H1 (cell line): ENCODE measurements at regions not wholly inside any gene's neighbourhood (a gene's known extent, or its start where the extent isn't known, plus 50 kb on each side); places are given as distances from the start of the nearest gene placed in this dataset.

Source experiments
- CTCF ChIA-PET: fragments of 300-600 bp; sonication (Branson Sonifier 250); formaldehyde crosslinking; loops from one replicate; lab custom pipeline; 2021; ENCODE audit not compliant: partially characterized antibody; lab: Charles Lee
- POLR2A ChIA-PET: fragments of 300-600 bp; sonication (Branson Sonifier 250); formaldehyde crosslinking; loops from one replicate; lab custom pipeline; 2021; ENCODE audit warnings: inconsistent platforms; ENCODE audit not compliant: partially characterized antibody; lab: Charles Lee
- DNase-seq, 2 experiments: peaks; one replicate each; pipeline versions ENCODE4 v3.0.0 to v3.0.0-alpha.2; 2010 to 2022; ENCODE audit warnings: low spot score in 2 of 2, low read depth in 1 of 2, mixed read lengths in 1 of 2
- FAIRE-seq: peaks from 2 replicates; lab custom pipeline; 2011; peaks lifted over from hg19 to GRCh38; lab: Jason Lieb, UNC
- H2AFZ ChIP-seq: 2 replicates; pipeline ENCODE4 v1.8.1; 2012; ENCODE audit warnings: low read length, inconsistent platforms
- H2AK5ac ChIP-seq: 2 replicates; pipeline ENCODE4 v1.6.1; 2013; ENCODE audit warnings: low read depth, low read length
- H2BK120ac ChIP-seq: replicated peaks from 2 replicates; pipeline ENCODE3; 2013; ENCODE audit warnings: low read depth, low read length, inconsistent platforms
- H2BK12ac ChIP-seq: 2 replicates; pipeline ENCODE4 v1.6.1; 2013; ENCODE audit warnings: low read depth, low read length
- H2BK15ac ChIP-seq: 2 replicates; pipeline ENCODE4 v1.6.1; 2013; ENCODE audit warnings: low read length
- H2BK20ac ChIP-seq: 2 replicates; pipeline ENCODE4 v1.6.1; 2013; ENCODE audit warnings: low read length
- H2BK5ac ChIP-seq: 2 replicates; pipeline ENCODE4 v1.6.1; 2013; ENCODE audit warnings: low read depth, low read length
- H3K14ac ChIP-seq: 2 replicates; pipeline ENCODE4 v1.6.1; 2013; ENCODE audit warnings: inconsistent platforms; ENCODE audit not compliant: insufficient read length
- H3K18ac ChIP-seq: 2 replicates; pipeline ENCODE4 v1.6.1; 2013; ENCODE audit warnings: low read length; ENCODE audit errors: extremely low read depth
- H3K23ac ChIP-seq: 2 replicates; pipeline ENCODE4 v1.6.1; 2013; ENCODE audit warnings: inconsistent platforms; ENCODE audit not compliant: insufficient read length
- H3K23me2 ChIP-seq: 2 replicates; pipeline ENCODE4 v1.6.1; 2013; ENCODE audit warnings: low read depth, low read length
- H3K27ac ChIP-seq: 2 replicates; pipeline ENCODE4 v1.6.1; 2011; ENCODE audit warnings: low read depth, low read length, inconsistent platforms
- H3K27me3 ChIP-seq, 4 experiments: replicated peaks in 1 of 4; 1 replicate in 1 of 4; 2 replicates in 3 of 4; pipeline versions ENCODE4 v1.6.1 to v1.8.1; 2011 to 2013; ENCODE audit warnings: low read length in 3 of 4, mild to moderate bottlenecking in 3 of 4, inconsistent platforms in 2 of 4, mixed read lengths in 2 of 4, moderate library complexity in 1 of 4; ENCODE audit not compliant: control insufficient read depth in 3 of 4, insufficient read depth in 3 of 4; ENCODE audit errors: extremely low read depth in 1 of 4
- H3K36me3 ChIP-seq, 4 experiments: 2 replicates each; pipeline versions ENCODE4 v1.6.1 to v1.8.1; 2011 to 2013; ENCODE audit warnings: mild to moderate bottlenecking in 4 of 4, low read length in 3 of 4, moderate library complexity in 2 of 4, control low read depth in 1 of 4, inconsistent platforms in 1 of 4; ENCODE audit not compliant: insufficient read depth in 4 of 4, control insufficient read depth in 2 of 4
- H3K4ac ChIP-seq: replicated peaks from 2 replicates; pipeline ENCODE3; 2013; ENCODE audit warnings: low read length, low read depth, mixed read lengths, inconsistent platforms; ENCODE audit not compliant: insufficient read length
- H3K4me1 ChIP-seq, 4 experiments: replicated peaks in 1 of 4; 1 replicate in 1 of 4; 2 replicates in 3 of 4; pipeline versions ENCODE4 v1.6.1 to v1.8.1; 2011 to 2013; ENCODE audit warnings: low read length in 3 of 4, inconsistent platforms in 2 of 4, mixed read lengths in 1 of 4; ENCODE audit not compliant: insufficient read depth in 4 of 4, control insufficient read depth in 3 of 4
- H3K4me2 ChIP-seq, 2 experiments: 2 replicates each; pipeline versions ENCODE4 v1.6.1 to v1.8.1; 2011 to 2013; ENCODE audit warnings: low read depth in 2 of 2, low read length in 2 of 2, control low read depth in 1 of 2, inconsistent platforms in 1 of 2, mild to moderate bottlenecking in 1 of 2; ENCODE audit not compliant: insufficient read depth in 1 of 2
- H3K4me3 ChIP-seq, 4 experiments: fragments of 200-600, 300-600 bp in 1 of 4; sonication (generic), shearing (Covaris generic), sonication (Bioruptor Twin) in 1 of 4; 2 replicates each; pipeline versions ENCODE4 v1.5.1 to v1.8.1; 2011 to 2016; ENCODE audit warnings: low read length in 4 of 4, low read depth in 3 of 4, control low read depth in 2 of 4, inconsistent platforms in 2 of 4, mild to moderate bottlenecking in 2 of 4, mixed read lengths in 1 of 4, moderate library complexity in 1 of 4; ENCODE audit not compliant: insufficient read depth in 2 of 4; ENCODE audit errors: extremely low read depth in 1 of 4
- H3K56ac ChIP-seq: replicated peaks from 2 replicates; pipeline ENCODE3; 2013; ENCODE audit warnings: low read depth, mild to moderate bottlenecking, mixed read lengths, low read length, inconsistent platforms; ENCODE audit not compliant: insufficient read length
- H3K79me1 ChIP-seq: 2 replicates; pipeline ENCODE4 v1.6.1; 2013; ENCODE audit warnings: low read depth, low read length, control low read depth
- H3K79me2 ChIP-seq, 2 experiments: 2 replicates each; pipeline versions ENCODE4 v1.6.1 to v1.8.1; 2012 to 2013; ENCODE audit warnings: low read length in 2 of 2, mild to moderate bottlenecking in 2 of 2, inconsistent platforms in 1 of 2; ENCODE audit not compliant: insufficient read depth in 2 of 2, control insufficient read depth in 1 of 2
- H3K9ac ChIP-seq, 4 experiments: replicated peaks in 1 of 4; 1 replicate in 1 of 4; 2 replicates in 3 of 4; pipeline versions ENCODE4 v1.6.1 to v1.8.1; 2011 to 2013; ENCODE audit warnings: low read depth in 3 of 4, low read length in 3 of 4, control low read depth in 2 of 4, mild to moderate bottlenecking in 2 of 4, moderate library complexity in 2 of 4, inconsistent platforms in 1 of 4; ENCODE audit errors: extremely low read depth in 1 of 4
- H3K9me3 ChIP-seq, 2 experiments: 2 replicates each; pipeline versions ENCODE4 v1.6.1 to v1.8.1; 2012 to 2013; ENCODE audit warnings: mild to moderate bottlenecking in 2 of 2, moderate library complexity in 2 of 2, control low read depth in 1 of 2, inconsistent platforms in 1 of 2, low read depth in 1 of 2, low read length in 1 of 2, mixed read lengths in 1 of 2; ENCODE audit not compliant: insufficient read depth in 2 of 2
- H4K20me1 ChIP-seq, 2 experiments: replicated peaks in 1 of 2; 2 replicates each; pipeline versions ENCODE3 to v1.8.1; 2011 to 2013; ENCODE audit warnings: inconsistent platforms in 2 of 2, low read length in 2 of 2, mild to moderate bottlenecking in 1 of 2; ENCODE audit not compliant: insufficient read depth in 2 of 2, control insufficient read depth in 1 of 2
- H4K5ac ChIP-seq: 2 replicates; pipeline ENCODE4 v1.6.1; 2013; ENCODE audit warnings: low read length, low read depth, mixed read lengths, inconsistent platforms; ENCODE audit not compliant: insufficient read length
- H4K8ac ChIP-seq: 2 replicates; pipeline ENCODE4 v1.8.0; 2013; ENCODE audit warnings: mild to moderate bottlenecking, moderate library complexity, low read length, inconsistent platforms; ENCODE audit not compliant: insufficient read depth; ENCODE audit errors: extremely low read depth
- H4K91ac ChIP-seq: replicated peaks from 2 replicates; pipeline ENCODE3; 2013; ENCODE audit warnings: low read length, mixed read lengths, inconsistent platforms; ENCODE audit not compliant: insufficient read length
- ATF3 ChIP-seq: IDR thresholded peaks from 2 replicates; pipeline ENCODE4 v1.6.1; 2011; ENCODE audit warnings: low read depth, mild to moderate bottlenecking, low read length; ENCODE audit not compliant: insufficient read depth
- CTBP2 ChIP-seq: IDR thresholded peaks from 2 replicates; pipeline ENCODE4 v1.7.0; 2011; ENCODE audit warnings: borderline replicate concordance, mild to moderate bottlenecking, moderate library complexity, mixed read lengths, low read length; ENCODE audit not compliant: insufficient read depth, insufficient read length
- EZH2 ChIP-seq: fragments of 200-600 bp; sonication (generic); IDR thresholded peaks from 2 replicates; pipeline ENCODE4 v1.7.1; 2012; ENCODE audit warnings: low read depth, mild to moderate bottlenecking, moderate library complexity, low read length, inconsistent platforms; ENCODE audit not compliant: severe bottlenecking
- HDAC2 ChIP-seq, 2 experiments: fragments of 300-600 bp in 1 of 2; sonication (generic) in 1 of 2; IDR thresholded peaks; 2 replicates each; pipeline ENCODE4 v1.6.1; 2011 to 2012; ENCODE audit warnings: low read depth in 2 of 2, low read length in 2 of 2, mild to moderate bottlenecking in 2 of 2, moderate library complexity in 2 of 2, borderline replicate concordance in 1 of 2, inconsistent platforms in 1 of 2
- RXRA ChIP-seq: IDR thresholded peaks from 2 replicates; pipeline ENCODE4 v1.6.1; 2011; ENCODE audit warnings: low read depth, mild to moderate bottlenecking, low read length, moderate library complexity; ENCODE audit not compliant: insufficient read depth
- SIN3A ChIP-seq, 2 experiments: IDR thresholded peaks in 1 of 2; conservative IDR thresholded peaks in 1 of 2; 2 replicates each; pipeline ENCODE4 v1.6.1; 2011 to 2012; ENCODE audit warnings: low read length in 2 of 2, improper control_type of control experiment in 1 of 2, low read depth in 1 of 2, mild to moderate bottlenecking in 1 of 2
- SP1 ChIP-seq: IDR thresholded peaks from 2 replicates; pipeline ENCODE4 v1.6.1; 2011; ENCODE audit warnings: low read depth, low read length
- TAF7 ChIP-seq: optimal IDR thresholded peaks from 2 replicates; pipeline ENCODE3; 2011; ENCODE audit warnings: low read depth, mild to moderate bottlenecking, inconsistent platforms, low read length, moderate library complexity, borderline replicate concordance
- TBP ChIP-seq: IDR thresholded peaks from 2 replicates; pipeline ENCODE4 v1.6.1; 2011; ENCODE audit warnings: low read depth, low read length, improper control_type of control experiment
- WGBS, 2 experiments: shearing (Covaris generic) in 1 of 2; methylation state at CpG; one replicate each; pipeline versions ENCODE4 v1.1.6 to v1.1.7; 2013 to 2015; ENCODE audit warnings: low lambda C conversion rate in 2 of 2, mixed read lengths in 2 of 2, inconsistent platforms in 1 of 2, low coverage in 1 of 2, missing lambda C conversion rate in 1 of 2; ENCODE audit not compliant: insufficient replicate concordance in 2 of 2, insufficient coverage in 1 of 2, insufficient read length in 1 of 2; ENCODE audit errors: extremely low coverage in 1 of 2, missing lambda C conversion rate in 1 of 2; 5-methylcytosine and 5-hydroxymethylcytosine counted together

DNA sequence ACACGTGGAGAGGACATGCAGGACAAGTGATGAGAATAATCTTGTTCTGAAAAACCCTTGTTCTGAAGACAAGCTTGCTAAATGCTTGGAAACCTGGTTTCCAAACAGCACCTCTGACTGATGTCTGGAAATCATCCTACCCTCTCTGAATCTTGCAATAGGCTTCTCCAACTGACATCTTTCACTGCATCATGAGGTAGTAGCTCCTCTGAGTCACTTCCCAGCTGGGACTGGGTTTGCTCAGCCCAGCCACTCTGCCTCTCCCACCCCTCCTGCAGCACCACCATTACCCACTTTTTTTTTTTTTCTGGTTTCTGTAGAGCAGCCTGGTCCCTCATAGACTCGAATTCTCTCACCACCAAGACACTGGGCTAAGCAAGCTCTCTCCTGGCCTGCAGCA lies 919.8 kb downstream of the GRID1 start:
- ChIA-PET CTCF (interaction anchor here (1.5 kb wide), 1 partner anchor 10 kb away, joined by 3 read pairs; no protein-coding TSS in a partner anchor), POLR2A (no interaction called here)
- Histone ChIP-seq H2BK12ac (no peak overlapping the region), H3K79me1 (no peaks in the 10 kb centered on the region), H3K27ac (no peak overlapping the region), H3K4me2 (no peak overlapping the region), H3K4me3 (no peak overlapping the region), H2BK20ac (no peak overlapping the region), H3K9ac (no peak overlapping the region), H4K91ac (no peak overlapping the region), H4K20me1 (no peaks in the 10 kb centered on the region), H2AK5ac (no peak overlapping the region), H3K36me3 (no peaks in the 10 kb centered on the region), H2BK120ac (no peak overlapping the region), H2AFZ (no peak overlapping the region), H3K27me3 (no peaks in the 10 kb centered on the region), H3K4ac (no peak overlapping the region), H3K79me2 (no peaks in the 10 kb centered on the region), H3K9me3 (no peaks in the 10 kb centered on the region), H4K8ac (no peak overlapping the region), H3K14ac (no peak overlapping the region), H3K23me2 (no peaks in the 10 kb centered on the region), H3K4me1 (no peaks in the 10 kb centered on the region), H3K56ac (no peak overlapping the region), H2BK5ac (no peak overlapping the region), H3K18ac (no peak overlapping the region), H4K5ac (no peak overlapping the region), H3K23ac (no peak overlapping the region), H2BK15ac (no peak overlapping the region)
- DNase-seq (no peak), FAIRE-seq (no peak)
- 85% methylated on average over 2 of the region's 2 CpGs; no CpG with 5 or more reads in 1 of the 2 experiments for WGBS, 2 experiments
- TF ChIP-seq TBP (no peak), SIN3A (conservative IDR thresholded peaks at IDR 0.05 in 1 of 2, IDR thresholded peaks at IDR 0.05 in 1 of 2; ENCODE audit: low read depth in 1 of 2, low read length in 2 of 2) (no peak), SP1 (no peak), TAF7 (no peak), HDAC2 (IDR thresholded peaks at IDR 0.05; ENCODE audit: borderline replicate concordance in 1 of 2, low read depth in 2 of 2, low read length in 2 of 2) (no peak), RXRA (no peak), CTBP2 (no peak), EZH2 (no peak), ATF3 (no peak)
